Chondrocyte (in vitro differentiated cells): ENCODE measurements at regions not wholly inside any gene's neighbourhood (a gene's known extent, or its start where the extent isn't known, plus 50 kb on each side); places are given as distances from the start of the nearest gene placed in this dataset.
A peak's percentile ranks its signal among the peaks of the same experiment; 100 is the strongest.

Experiments
- DNase-seq: peaks from one replicate; pipeline ENCODE4 v3.0.0; 2021; ENCODE audit warnings: mixed read lengths, low spot score
- H3K27ac Mint-ChIP-seq: one replicate; pipeline ENCODE4 v1.8.0; 2021; ENCODE audit warnings: mild to moderate bottlenecking, moderate library complexity, mixed read lengths; ENCODE audit not compliant: unreplicated experiment
- H3K27me3 Mint-ChIP-seq: 2 replicates; pipeline ENCODE4 v1.8.0; 2021; ENCODE audit warnings: low read depth, mixed read lengths
- H3K36me3 Mint-ChIP-seq: 2 replicates; pipeline ENCODE4 v1.8.0; 2021; ENCODE audit warnings: low read depth, mixed read lengths
- H3K4me1 Mint-ChIP-seq: 2 replicates; pipeline ENCODE4 v1.8.0; 2021; ENCODE audit warnings: low read depth, mild to moderate bottlenecking, mixed read lengths
- H3K4me3 Mint-ChIP-seq: one replicate; pipeline ENCODE4 v1.8.0; 2021; ENCODE audit warnings: mild to moderate bottlenecking, moderate library complexity, mixed read lengths; ENCODE audit not compliant: unreplicated experiment
- H3K9me3 Mint-ChIP-seq: 2 replicates; pipeline ENCODE4 v1.8.0; 2021; ENCODE audit warnings: low read depth, mixed read lengths
- CTCF ChIP-seq: fragments of 200-600 bp; sonication (generic); IDR thresholded peaks from 2 replicates; pipeline ENCODE4 v1.5.0; 2021; ENCODE audit warnings: antibody characterized with exemption, mild to moderate bottlenecking, moderate library complexity

GRCh38 chr1:38477811-38478210 lies 381.8 kb downstream of the RRAGC start:
- DNase-seq = no peak
- peaks cover 23% of the 10 kb centered on the region for H3K4me1 Mint-ChIP-seq
- TF ChIP-seq CTCF = no peak
- H3K27me3 Mint-ChIP-seq = no peaks in the 10 kb centered on the region
- H3K9me3 Mint-ChIP-seq = peaks cover 5% of the 10 kb centered on the region
- H3K27ac Mint-ChIP-seq = no peak overlapping the region
- peaks cover 3% of the 10 kb centered on the region for H3K36me3 Mint-ChIP-seq
- H3K4me3 Mint-ChIP-seq = no peak overlapping the region

GRCh38 chr1:38476850-38477178 lies 382.8 kb downstream of the RRAGC start:
- peak overlapping the region; percentile 65 for H3K4me3 Mint-ChIP-seq
- peaks cover 23% of the 10 kb centered on the region for H3K4me1 Mint-ChIP-seq
- H3K27me3 Mint-ChIP-seq = no peaks in the 10 kb centered on the region
- DNase-seq = no peak
- H3K27ac Mint-ChIP-seq = no peak overlapping the region
- H3K9me3 Mint-ChIP-seq = peaks cover 10% of the 10 kb centered on the region
- TF ChIP-seq CTCF = no peak
- H3K36me3 Mint-ChIP-seq = peaks cover 3% of the 10 kb centered on the region

DNA sequence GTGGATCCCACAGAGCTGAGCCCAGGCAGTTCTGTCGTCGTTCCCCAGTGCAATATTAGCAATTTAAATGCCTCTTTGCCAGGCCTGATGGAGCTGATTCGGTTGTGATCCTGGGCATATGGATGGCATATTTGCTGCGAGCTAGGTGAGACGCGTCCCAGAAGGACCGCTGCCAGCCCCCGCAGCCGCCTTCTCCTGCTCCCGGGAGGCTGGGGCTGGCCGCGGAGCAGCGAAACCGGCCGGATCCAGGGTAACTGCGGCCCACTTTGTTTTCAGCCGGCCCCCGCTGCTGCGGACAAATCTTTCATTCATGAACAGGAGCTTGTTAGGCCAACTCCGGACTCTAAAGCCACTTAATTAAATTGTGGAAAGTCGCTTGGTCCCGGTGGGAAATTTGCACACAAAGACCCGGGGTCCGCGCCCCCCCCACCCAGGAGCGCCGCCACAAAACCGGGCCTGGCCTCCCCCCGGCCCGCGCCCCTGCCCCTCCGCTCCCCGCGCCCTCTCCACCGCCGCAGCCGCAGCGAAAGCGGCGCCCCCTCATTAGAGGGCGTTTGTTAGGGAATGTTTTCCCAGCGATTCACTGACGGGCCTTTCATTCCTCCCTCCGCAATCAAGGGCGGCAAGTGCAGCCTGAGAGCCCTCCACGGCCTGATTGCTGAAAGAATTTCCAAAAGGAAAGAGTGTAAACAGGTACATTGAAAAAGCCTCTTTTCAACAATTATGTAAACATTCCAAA lies 383.3 kb downstream of the RRAGC start:
- Mint-ChIP-seq H3K4me1 (peaks cover 23% of the 10 kb centered on the region), H3K9me3 (peaks cover 10% of the 10 kb centered on the region), H3K36me3 (peaks cover 3% of the 10 kb centered on the region), H3K4me3 (peak overlapping the region; percentile 65), H3K27ac (no peak overlapping the region), H3K27me3 (no peaks in the 10 kb centered on the region)
- DNase-seq = no peak
- no peak for TF ChIP-seq CTCF

GRCh38 chr1:38475624-38476005 lies 384.0 kb downstream of the RRAGC start:
- H3K36me3 Mint-ChIP-seq = peaks cover 3% of the 10 kb centered on the region
- no peak for TF ChIP-seq CTCF
- H3K4me1 Mint-ChIP-seq = peaks cover 23% of the 10 kb centered on the region
- DNase-seq = no peak
- no peaks in the 10 kb centered on the region for H3K27me3 Mint-ChIP-seq
- peak overlapping the region; percentile 75 for H3K27ac Mint-ChIP-seq
- H3K4me3 Mint-ChIP-seq = peak overlapping the region; percentile 24
- H3K9me3 Mint-ChIP-seq = peaks cover 10% of the 10 kb centered on the region

- no peaks in the 10 kb centered on the region for H3K27me3 Mint-ChIP-seq
- peaks cover 23% of the 10 kb centered on the region for H3K4me1 Mint-ChIP-seq
- TF ChIP-seq CTCF = no peak
- no peak for DNase-seq
- peak overlapping the region; percentile 75 for H3K27ac Mint-ChIP-seq
- H3K9me3 Mint-ChIP-seq = peaks cover 10% of the 10 kb centered on the region
- peak overlapping the region; percentile 24 for H3K4me3 Mint-ChIP-seq
- H3K36me3 Mint-ChIP-seq = peaks cover 3% of the 10 kb centered on the region
Observed at GRCh38 chr1:38474738-38475623, 384.6 kb downstream of the RRAGC start.
